Glutamatergic neuron (in vitro differentiated cells): ENCODE measurements at regions not wholly inside any gene's neighbourhood (a gene's known extent, or its start where the extent isn't known, plus 50 kb on each side); places are given as distances from the start of the nearest gene placed in this dataset.

Experiments used
- DNase-seq: peaks from one replicate; pipeline ENCODE4 v3.0.0; 2022
- H3K27ac Mint-ChIP-seq: one replicate; pipeline ENCODE4 v1.8.0; 2020; ENCODE audit warnings: mild to moderate bottlenecking, mixed read lengths, inconsistent platforms; ENCODE audit not compliant: unreplicated experiment
- H3K27me3 Mint-ChIP-seq: one replicate; pipeline ENCODE4 v1.8.0; 2020; ENCODE audit warnings: mild to moderate bottlenecking, moderate library complexity, mixed read lengths, inconsistent platforms; ENCODE audit not compliant: unreplicated experiment
- H3K36me3 Mint-ChIP-seq: one replicate; pipeline ENCODE4 v1.8.0; 2020; ENCODE audit warnings: mild to moderate bottlenecking, mixed read lengths, inconsistent platforms; ENCODE audit not compliant: unreplicated experiment
- H3K4me1 Mint-ChIP-seq: one replicate; pipeline ENCODE4 v1.8.0; 2020; ENCODE audit warnings: mild to moderate bottlenecking, low read depth, mixed read lengths, inconsistent platforms; ENCODE audit not compliant: unreplicated experiment
- H3K4me3 Mint-ChIP-seq: one replicate; pipeline ENCODE4 v1.8.0; 2020; ENCODE audit warnings: mild to moderate bottlenecking, mixed read lengths, inconsistent platforms; ENCODE audit not compliant: unreplicated experiment
- H3K9me3 Mint-ChIP-seq: one replicate; pipeline ENCODE4 v1.8.0; 2020; ENCODE audit warnings: mild to moderate bottlenecking, moderate library complexity, mixed read lengths, inconsistent platforms; ENCODE audit not compliant: unreplicated experiment
- CTCF ChIP-seq: fragments of 200-600 bp; sonication (generic); IDR thresholded peaks from one replicate; pipeline ENCODE4 v1.5.0; 2021; ENCODE audit not compliant: partially characterized antibody, unreplicated experiment

DNA sequence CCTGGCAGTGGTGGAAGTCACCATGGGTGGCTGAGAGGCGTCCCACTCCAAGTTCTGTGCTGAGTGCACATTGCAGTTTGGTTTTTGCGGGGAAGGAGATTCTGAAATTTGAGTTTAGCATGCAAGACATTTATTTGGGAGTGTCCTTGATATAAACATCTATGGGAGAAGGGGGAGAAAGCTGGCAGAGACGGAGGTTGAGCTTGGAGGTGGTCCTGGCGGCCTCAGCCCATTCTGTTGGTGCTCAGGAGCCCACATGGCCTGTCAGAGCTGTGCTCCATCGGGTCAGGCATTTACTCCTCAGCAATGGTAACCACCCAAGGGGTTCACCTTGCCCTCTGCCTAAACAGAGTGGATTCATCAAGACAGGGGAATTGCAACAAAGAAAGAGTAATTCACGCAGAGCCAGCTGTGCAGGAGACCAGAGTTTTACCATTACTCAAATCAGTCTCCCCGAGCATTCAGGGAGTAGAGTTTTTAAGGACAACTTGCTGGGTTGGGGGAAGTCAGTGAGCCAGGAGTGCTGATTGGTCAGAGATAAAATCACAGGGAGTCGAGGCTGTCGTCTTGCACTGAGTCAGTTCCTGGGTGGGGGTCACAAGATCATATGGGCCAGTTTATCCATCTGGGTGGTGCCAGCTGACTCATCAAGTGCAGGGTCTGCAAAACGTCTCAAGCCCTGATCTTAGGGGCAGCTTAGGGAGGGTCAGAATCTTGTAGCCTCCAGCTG, 323.3 kb upstream of the TMEM132C start:
- TF ChIP-seq CTCF: no peak
- no peaks in the 10 kb centered on the region for H3K4me1 Mint-ChIP-seq
- H3K9me3 Mint-ChIP-seq: peaks cover 3% of the 10 kb centered on the region
- no peak overlapping the region for H3K4me3 Mint-ChIP-seq
- no peak overlapping the region for H3K27ac Mint-ChIP-seq
- H3K27me3 Mint-ChIP-seq: peaks cover 2% of the 10 kb centered on the region
- no peaks in the 10 kb centered on the region for H3K36me3 Mint-ChIP-seq
- DNase-seq: no peak

DNA sequence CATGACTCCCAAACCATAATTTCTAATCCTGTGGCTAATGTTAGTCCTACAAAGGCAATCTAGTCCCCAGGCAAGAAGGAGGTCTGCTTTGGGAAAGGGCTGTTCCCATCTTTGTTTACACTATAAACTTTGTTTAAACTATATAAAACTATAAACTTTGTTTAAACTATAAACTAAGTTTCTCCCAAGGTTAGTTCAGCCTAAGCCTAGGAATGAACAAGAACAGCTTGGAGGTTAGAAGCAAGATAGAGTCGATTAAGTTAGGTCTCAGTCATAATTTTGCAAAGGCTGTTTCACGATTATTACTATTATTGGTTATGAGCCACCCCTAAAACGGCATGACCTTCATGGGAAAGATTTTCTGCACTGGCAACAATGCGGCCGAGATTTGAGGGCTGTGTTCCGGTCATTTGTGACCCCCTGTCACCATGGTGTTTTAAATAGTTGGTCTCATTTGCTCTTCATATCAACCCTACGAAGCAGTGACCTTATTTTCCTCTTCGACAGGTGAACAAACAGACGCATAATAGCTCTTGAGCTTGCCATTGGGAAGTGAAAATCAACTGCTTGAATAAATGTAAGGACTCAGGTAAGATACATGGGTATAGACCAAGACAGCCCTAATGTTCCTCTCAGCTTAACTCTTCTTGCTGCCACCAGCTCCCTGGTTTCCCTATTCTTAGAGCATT, 322.6 kb upstream of the TMEM132C start:
- peaks cover 2% of the 10 kb centered on the region for H3K27me3 Mint-ChIP-seq
- no peak overlapping the region for H3K27ac Mint-ChIP-seq
- TF ChIP-seq CTCF: no peak
- H3K4me1 Mint-ChIP-seq: no peaks in the 10 kb centered on the region
- H3K9me3 Mint-ChIP-seq: peaks cover 5% of the 10 kb centered on the region
- H3K36me3 Mint-ChIP-seq: no peaks in the 10 kb centered on the region
- DNase-seq: no peak
- H3K4me3 Mint-ChIP-seq: no peak overlapping the region

GRCh38 chr12:127957001-127957660, 309.8 kb upstream of the TMEM132C start:
- Mint-ChIP-seq H3K9me3 (peaks cover 11% of the 10 kb centered on the region), H3K4me1 (no peaks in the 10 kb centered on the region), H3K27me3 (no peaks in the 10 kb centered on the region), H3K36me3 (no peaks in the 10 kb centered on the region), H3K4me3 (no peak overlapping the region), H3K27ac (no peak overlapping the region)
- TF ChIP-seq CTCF: no peak
- DNase-seq: no peak

DNA sequence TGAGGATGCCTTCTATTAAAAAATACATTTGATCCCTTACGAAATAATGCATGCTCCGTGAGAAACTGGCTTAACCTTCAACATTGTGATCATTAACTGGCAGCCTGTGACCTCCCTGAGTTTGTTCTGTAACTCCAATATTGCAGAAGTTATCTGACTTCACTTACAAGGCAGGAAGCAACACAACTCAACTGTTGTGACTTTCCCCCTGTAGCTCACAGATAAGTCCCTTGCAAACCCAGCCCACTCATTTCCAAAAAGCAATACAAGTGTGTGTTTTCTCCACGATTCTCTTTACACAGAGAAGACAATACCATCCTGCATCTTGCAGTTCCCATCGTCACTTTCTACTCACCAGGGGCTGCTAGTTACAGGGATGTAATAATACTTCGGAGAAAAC, 304.7 kb upstream of the TMEM132C start:
- Mint-ChIP-seq H3K9me3 (peaks cover 11% of the 10 kb centered on the region), H3K4me3 (no peak overlapping the region), H3K4me1 (no peaks in the 10 kb centered on the region), H3K27me3 (no peaks in the 10 kb centered on the region), H3K36me3 (peaks cover 5% of the 10 kb centered on the region), H3K27ac (no peak overlapping the region)
- DNase-seq: no peak
- no peak for TF ChIP-seq CTCF

DNA sequence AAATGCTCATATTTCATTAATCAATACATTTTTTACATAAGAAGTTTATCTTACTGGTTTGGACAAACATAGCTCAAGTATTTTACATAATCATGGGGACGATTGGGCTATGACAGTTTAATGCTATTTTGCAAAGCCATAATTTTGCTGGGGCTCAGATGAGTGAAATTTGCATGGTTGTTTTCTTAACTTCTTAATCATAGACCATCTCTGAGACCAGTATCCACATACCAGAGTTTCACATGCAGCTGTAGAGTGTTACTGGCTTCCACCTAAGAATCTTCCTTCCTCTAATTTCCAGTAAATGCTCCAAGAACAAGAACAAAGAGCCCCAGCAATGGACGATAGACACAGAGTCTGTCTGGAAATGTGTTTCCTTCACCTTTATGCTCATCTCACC, 303.0 kb upstream of the TMEM132C start:
- no peak for DNase-seq
- no peak for TF ChIP-seq CTCF
- no peaks in the 10 kb centered on the region for H3K27me3 Mint-ChIP-seq
- no peak overlapping the region for H3K27ac Mint-ChIP-seq
- peaks cover 12% of the 10 kb centered on the region for H3K36me3 Mint-ChIP-seq
- no peaks in the 10 kb centered on the region for H3K4me1 Mint-ChIP-seq
- no peak overlapping the region for H3K4me3 Mint-ChIP-seq
- peaks cover 16% of the 10 kb centered on the region for H3K9me3 Mint-ChIP-seq
